Spleen (tissue), 11 donors: ENCODE measurements at regions not wholly inside any gene's neighbourhood (a gene's known extent, or its start where the extent isn't known, plus 50 kb on each side); places are given as distances from the start of the nearest gene placed in this dataset.
"Not testable (repeated sequence)": the region's sequence is repeated elsewhere in the genome, so short reads cannot be mapped to it uniquely, and the experiment has no call there.

Source experiments
- DNase-seq: peaks from one replicate; pipeline ENCODE4 v3.0.0-alpha.2; 2020
- H3K27ac ChIP-seq, 8 donors: fragments of 200-600 bp; sonication (generic) in 7 of 8; 1 replicate in 4 of 8; 2 replicates in 4 of 8; pipeline versions ENCODE4 v1.5.0 to v1.8.0; 2016 to 2021; ENCODE audit warnings: inconsistent platforms in 4 of 8, mild to moderate bottlenecking in 4 of 8, moderate library complexity in 1 of 8
- H3K27me3 ChIP-seq, 7 donors: fragments of 200-600 bp; sonication (generic) in 6 of 7; replicated peaks in 1 of 7; 1 replicate in 4 of 7; 2 replicates in 3 of 7; pipeline versions ENCODE4 v1.5.0 to v1.8.0; 2016 to 2021; ENCODE audit warnings: inconsistent platforms in 3 of 7, mild to moderate bottlenecking in 1 of 7
- H3K36me3 ChIP-seq, 6 donors: fragments of 200-600 bp; sonication (generic) in 5 of 6; 1 replicate in 4 of 6; 2 replicates in 2 of 6; pipeline versions ENCODE4 v1.5.0 to v1.8.0; 2016 to 2021; ENCODE audit warnings: inconsistent platforms in 2 of 6
- H3K4me1 ChIP-seq, 6 donors: fragments of 200-600 bp; sonication (generic) in 5 of 6; 1 replicate in 3 of 6; 2 replicates in 3 of 6; pipeline versions ENCODE4 v1.5.0 to v1.8.0; 2016 to 2021; ENCODE audit warnings: inconsistent platforms in 3 of 6
- H3K4me3 ChIP-seq, 8 donors: fragments of 200-600 bp; sonication (generic) in 7 of 8; 1 replicate in 4 of 8; 2 replicates in 4 of 8; pipeline versions ENCODE4 v1.5.0 to v1.8.0; 2016 to 2021; ENCODE audit warnings: inconsistent platforms in 4 of 8, mild to moderate bottlenecking in 4 of 8, moderate library complexity in 2 of 8
- H3K9me3 ChIP-seq, 8 donors: fragments of 200-600 bp; sonication (generic) in 7 of 8; 1 replicate in 4 of 8; 2 replicates in 4 of 8; pipeline versions ENCODE4 v1.5.0 to v1.8.0; 2016 to 2021; ENCODE audit warnings: inconsistent platforms in 4 of 8
- CTCF ChIP-seq, 11 experiments: fragments of 200-600 bp in 7 of 11; fragments of 450-650 bp in 4 of 11; sonication (generic) in 4 of 11; IDR thresholded peaks in 8 of 11; conservative IDR thresholded peaks in 3 of 11; 1 replicate in 7 of 11; 2 replicates in 4 of 11; pipeline versions ENCODE4 v1.4.0 to v1.8.0; 2016 to 2021; ENCODE audit warnings: antibody characterized with exemption in 11 of 11, inconsistent platforms in 4 of 11, mild to moderate bottlenecking in 1 of 11
- POLR2A ChIP-seq, 3 donors: fragments of 450-650 bp; IDR thresholded peaks; one replicate each; pipeline ENCODE4 v1.5.1; 2017; ENCODE audit warnings: antibody characterized with exemption in 3 of 3, mild to moderate bottlenecking in 1 of 3
- POLR2AphosphoS5 ChIP-seq, 3 donors: sonication (generic); formaldehyde crosslinking; IDR thresholded peaks; one replicate each; pipeline ENCODE4 v1.5.1; 2017; ENCODE audit warnings: antibody characterized with exemption in 3 of 3
- WGBS, 5 donors: extraction: QIAGEN DNeasy Blood & Tissue Kit in 3 of 5; methylation state at CpG; one replicate each; pipeline versions ENCODE4 v1.1.5 to v1.1.7; 2013 to 2018; 5-methylcytosine and 5-hydroxymethylcytosine counted together
- intact Hi-C: fragments of 100-400 bp; cut with DNase I; formaldehyde crosslinking; loops from one replicate; pipeline ENCODE4 v1.15.0; 2023; ENCODE audit warnings: low total_unique reads
- donor health status: healthy with polysubstance abuse.
- donor health status: DM: no; HTN: no; CAD: no; lungs with moderate emphysema.
- donor health status: DM: no; HTN: no; CAD: no.
- donor health status: Bipolar disorder and iron deficiency.
- donor health status: healthy.
- donor health status: DM: no; HTN: no; CAD: no.
- donor health status: DM: yes; HTN: yes; CAD: no.

- no peak for DNase-seq
- Histone ChIP-seq H3K4me3 (no peak overlapping the region), H3K27ac (no peak overlapping the region), H3K27me3 (no peaks in the 10 kb centered on the region), H3K4me1 (no peaks in the 10 kb centered on the region), H3K36me3 (no peaks in the 10 kb centered on the region), H3K9me3 (peaks cover 0 to 4% (median 0%) of the 10 kb centered on the region in 8 donors)
- intact Hi-C loops = no loop called here
- TF ChIP-seq POLR2AphosphoS5 (IDR thresholded peaks at IDR 0.05) = no peak
- TF ChIP-seq CTCF (IDR thresholded peaks at IDR 0.05 in 8 of 11, conservative IDR thresholded peaks at IDR 0.05 in 3 of 11) = no peak
- no peak for TF ChIP-seq POLR2A (IDR thresholded peaks at IDR 0.05)
Observed at GRCh38 chr13:65697843-65698242, 1532.3 kb downstream of the PCDH9 start.

GRCh38 chr13:65679240-65679639, 1550.9 kb downstream of the PCDH9 start:
- TF ChIP-seq CTCF (IDR thresholded peaks at IDR 0.05 in 8 of 11, conservative IDR thresholded peaks at IDR 0.05 in 3 of 11) = no peak
- no peak for TF ChIP-seq POLR2AphosphoS5 (IDR thresholded peaks at IDR 0.05)
- no peak for TF ChIP-seq POLR2A (IDR thresholded peaks at IDR 0.05)
- Histone ChIP-seq H3K27ac (no peak overlapping the region), H3K4me3 (no peak overlapping the region), H3K27me3 (no peaks in the 10 kb centered on the region), H3K36me3 (no peaks in the 10 kb centered on the region), H3K4me1 (no peaks in the 10 kb centered on the region), H3K9me3 (peaks cover 0 to 15% (median 3%) of the 10 kb centered on the region in 8 donors)
- intact Hi-C loops = no loop called here
- 67 to 97% (median 88%) methylated on average over 1 of the region's 1 CpG for WGBS, 5 donors
- DNase-seq = no peak

- Histone ChIP-seq H3K4me1 (no peaks in the 10 kb centered on the region), H3K27me3 (no peaks in the 10 kb centered on the region), H3K36me3 (no peaks in the 10 kb centered on the region), H3K27ac (no peak overlapping the region), H3K4me3 (no peak overlapping the region), H3K9me3 (peaks cover 0 to 28% (median 11%) of the 10 kb centered on the region in 8 donors)
- WGBS, 5 donors = 33 to 49% (median 40%) methylated on average over 1 of the region's 1 CpG
- no peak for DNase-seq
- TF ChIP-seq POLR2AphosphoS5 (IDR thresholded peaks at IDR 0.05) (no peak), POLR2A (IDR thresholded peaks at IDR 0.05) (no peak)
- intact Hi-C loops = no loop called here
Observed at GRCh38 chr13:65677906-65678305, 1552.2 kb downstream of the PCDH9 start.

- 72 to 93% (median 77%) methylated on average over 5 of the region's 5 CpGs for WGBS, 5 donors
- H3K36me3 ChIP-seq, H3K4me3 ChIP-seq, intact Hi-C loops, H3K4me1 ChIP-seq, DNase-seq, H3K27ac ChIP-seq, H3K27me3 ChIP-seq: not testable (repeated sequence)
- H3K9me3 ChIP-seq = peaks cover 0 to 52% (median 33%) of the 10 kb centered on the region in 8 donors
Observed at GRCh38 chr13:65675383-65675782, 1554.8 kb downstream of the PCDH9 start.

GRCh38 chr13:65670014-65670625, 1560.0 kb downstream of the PCDH9 start:
- 88 to 96% (median 92%) methylated on average over 6 of the region's 6 CpGs for WGBS, 5 donors

More at GRCh38 chr13:65670014-65670625, 1560.0 kb downstream of the PCDH9 start:
- H3K27ac ChIP-seq = no peak overlapping the region
- intact Hi-C loops = no loop called here
- TF ChIP-seq CTCF (IDR thresholded peaks at IDR 0.05 in 8 of 11, conservative IDR thresholded peaks at IDR 0.05 in 3 of 11) (no peak), POLR2AphosphoS5 (IDR thresholded peaks at IDR 0.05) (no peak), POLR2A (IDR thresholded peaks at IDR 0.05) (no peak)
- no peak overlapping the region for H3K4me3 ChIP-seq
- H3K9me3 ChIP-seq = peaks cover 3 to 58% (median 45%) of the 10 kb centered on the region in 8 donors
- no peaks in the 10 kb centered on the region for H3K36me3 ChIP-seq
- no peaks in the 10 kb centered on the region for H3K4me1 ChIP-seq
- DNase-seq = no peak
- no peaks in the 10 kb centered on the region for H3K27me3 ChIP-seq
